MM.1S (cell line): ENCODE measurements at regions not wholly inside any gene's neighbourhood (a gene's known extent, or its start where the extent isn't known, plus 50 kb on each side); places are given as distances from the start of the nearest gene placed in this dataset.

Experiments
- CTCF ChIP-seq: fragments of 300-600 bp; sonication (generic); IDR thresholded peaks from 2 replicates; pipeline ENCODE4 v1.5.1; 2016; ENCODE audit warnings: antibody characterized with exemption, low read length, mixed read lengths
- EZH2 ChIP-seq: fragments of 300-600 bp; sonication (generic); optimal IDR thresholded peaks from 2 replicates; pipeline ENCODE3; 2017; ENCODE audit warnings: low read depth, mild to moderate bottlenecking, antibody characterized with exemption, low read length, mixed read lengths
- EZH2phosphoT487 ChIP-seq: fragments of 300-600 bp; sonication (generic); IDR thresholded peaks from 2 replicates; pipeline ENCODE4 v1.6.1; 2018; ENCODE audit warnings: antibody characterized with exemption, low read length

- TF ChIP-seq CTCF = no peak
- no peak for TF ChIP-seq EZH2phosphoT487
- TF ChIP-seq EZH2 = no peak
Measured at GRCh38 chr5:152226191-152226590, 178.9 kb downstream of the NMUR2 start.
